IMR-90 (cell line): ENCODE measurements at regions not wholly inside any gene's neighbourhood (a gene's known extent, or its start where the extent isn't known, plus 50 kb on each side); places are given as distances from the start of the nearest gene placed in this dataset.

Experiments used
- ATAC-seq: fragments of 200-7000 bp; cut with Tn5 transposase; 2 replicates; pipeline ENCODE4 v1.9.1; 2020; ENCODE audit warnings: low read depth, mild to moderate bottlenecking, moderate library complexity
- BruUV-seq: library from RNA; stranded (reverse); fragments of 400-500 nt; replicated peaks from 2 replicates; lab custom pipeline; 2021; lab: Mats Ljungman, UMichigan
- CTCF ChIA-PET: fragments of 300-600 bp; formaldehyde crosslinking; extraction: SDS; loops from one replicate; lab custom pipeline; 2021; ENCODE audit warnings: antibody characterized with exemption; lab: Yijun Ruan, JAX
- POLR2A ChIA-PET: fragments of 300-600 bp; sonication (Branson Sonifier 250); formaldehyde crosslinking; loops from one replicate; lab custom pipeline; 2022; ENCODE audit warnings: antibody characterized with exemption; ENCODE audit not compliant: unreplicated experiment; lab: Charles Lee
- DNase-seq: peaks from one replicate; pipeline ENCODE4 v3.0.0; 2013
- H2AFZ ChIP-seq: replicated peaks from 2 replicates; pipeline ENCODE3; 2013; ENCODE audit warnings: low read length, mild to moderate bottlenecking; ENCODE audit not compliant: poor library complexity
- H2AK5ac ChIP-seq: 2 replicates; pipeline ENCODE4 v1.6.1; 2013; ENCODE audit warnings: low read depth, low read length, inconsistent platforms
- H2AK9ac ChIP-seq: replicated peaks from 2 replicates; pipeline ENCODE3; 2013; ENCODE audit warnings: mild to moderate bottlenecking, low read depth, low read length, moderate library complexity; ENCODE audit not compliant: poor library complexity
- H2BK120ac ChIP-seq: 2 replicates; pipeline ENCODE4 v1.6.1; 2013; ENCODE audit warnings: low read depth, low read length, inconsistent platforms
- H2BK15ac ChIP-seq: 3 replicates; pipeline ENCODE4 v1.6.1; 2013; ENCODE audit warnings: low read depth, low read length, inconsistent platforms
- H2BK20ac ChIP-seq: 2 replicates; pipeline ENCODE4 v1.6.1; 2013; ENCODE audit warnings: low read depth, mild to moderate bottlenecking, inconsistent platforms, low read length, moderate library complexity
- H2BK5ac ChIP-seq: 2 replicates; pipeline ENCODE4 v1.6.1; 2013; ENCODE audit warnings: mild to moderate bottlenecking, low read depth, low read length, inconsistent platforms; ENCODE audit not compliant: poor library complexity, severe bottlenecking
- H3K14ac ChIP-seq: replicated peaks from 2 replicates; pipeline ENCODE4 v1.6.1; 2013; ENCODE audit warnings: low read depth, low read length, inconsistent platforms
- H3K18ac ChIP-seq: 2 replicates; pipeline ENCODE4 v1.6.1; 2013; ENCODE audit warnings: low read depth, low read length, control low read depth
- H3K23ac ChIP-seq: 2 replicates; pipeline ENCODE4 v1.6.1; 2013; ENCODE audit warnings: low read depth, low read length, inconsistent platforms
- H3K27ac ChIP-seq: 2 replicates; pipeline ENCODE4 v1.5.1; 2013; ENCODE audit warnings: mild to moderate bottlenecking, control low read depth, low read length; ENCODE audit not compliant: insufficient read depth
- H3K27me3 ChIP-seq: 2 replicates; pipeline ENCODE4 v1.6.1; 2013; ENCODE audit warnings: low read length; ENCODE audit not compliant: control insufficient read depth, insufficient read depth
- H3K36me3 ChIP-seq: 2 replicates; pipeline ENCODE4 v1.6.1; 2013; ENCODE audit warnings: low read length, mixed read lengths; ENCODE audit not compliant: control insufficient read depth, insufficient read depth
- H3K4ac ChIP-seq: 2 replicates; pipeline ENCODE4 v1.6.1; 2013; ENCODE audit warnings: low read depth, low read length, inconsistent platforms
- H3K4me1 ChIP-seq: 2 replicates; pipeline ENCODE4 v1.6.1; 2013; ENCODE audit warnings: low read length, mixed read lengths; ENCODE audit not compliant: control insufficient read depth, insufficient read depth
- H3K4me2 ChIP-seq: 2 replicates; pipeline ENCODE4 v1.6.1; 2013; ENCODE audit warnings: low read depth, mild to moderate bottlenecking, control low read depth, low read length, moderate library complexity
- H3K4me3 ChIP-seq: 2 replicates; pipeline ENCODE4 v1.5.1; 2013; ENCODE audit warnings: low read depth, mild to moderate bottlenecking, control low read depth, low read length, moderate library complexity; ENCODE audit not compliant: insufficient read depth
- H3K56ac ChIP-seq: 2 replicates; pipeline ENCODE4 v1.6.1; 2013; ENCODE audit warnings: low read length, inconsistent platforms; ENCODE audit not compliant: insufficient read depth; ENCODE audit errors: extremely low read depth
- H3K79me1 ChIP-seq, 2 experiments: 2 replicates each; pipeline ENCODE4 v1.6.1; 2013; ENCODE audit warnings: low read length in 2 of 2, inconsistent platforms in 1 of 2, low read depth in 1 of 2
- H3K9ac ChIP-seq: 2 replicates; pipeline ENCODE4 v1.6.1; 2013; ENCODE audit warnings: low read depth, low read length, control low read depth
- H3K9me1 ChIP-seq: 2 replicates; pipeline ENCODE4 v1.6.1; 2013; ENCODE audit warnings: low read length, inconsistent platforms; ENCODE audit not compliant: insufficient read depth
- H3K9me3 ChIP-seq: 2 replicates; pipeline ENCODE4 v1.6.1; 2013; ENCODE audit warnings: low read length; ENCODE audit not compliant: control insufficient read depth, insufficient read depth
- H4K20me1 ChIP-seq: 2 replicates; pipeline ENCODE4 v1.6.1; 2013; ENCODE audit warnings: low read length, inconsistent platforms; ENCODE audit not compliant: insufficient read depth
- H4K5ac ChIP-seq: 2 replicates; pipeline ENCODE4 v1.6.1; 2013; ENCODE audit warnings: mild to moderate bottlenecking, low read depth, low read length, control low read depth
- H4K8ac ChIP-seq, 2 experiments: 2 replicates each; pipeline ENCODE4 v1.6.1; 2013; ENCODE audit warnings: low read depth in 2 of 2, low read length in 2 of 2, control low read depth in 1 of 2, inconsistent platforms in 1 of 2
- H4K91ac ChIP-seq: 2 replicates; pipeline ENCODE4 v1.6.1; 2013; ENCODE audit warnings: low read depth, low read length, inconsistent platforms; ENCODE audit not compliant: insufficient read depth
- CHD1 ChIP-seq: IDR thresholded peaks from 2 replicates; pipeline ENCODE4 v1.6.1; 2012; ENCODE audit warnings: low read depth, low read length, improper control_type of control experiment
- POLR2A ChIP-seq: IDR thresholded peaks from 2 replicates; pipeline ENCODE4 v1.6.1; 2012; ENCODE audit warnings: mild to moderate bottlenecking, low read depth, low read length
- RAD21 ChIP-seq: IDR thresholded peaks from 2 replicates; pipeline ENCODE4 v1.6.1; 2012; ENCODE audit warnings: low read length, improper control_type of control experiment
- RFX5 ChIP-seq: IDR thresholded peaks from 2 replicates; pipeline ENCODE4 v1.8.0; 2012; ENCODE audit warnings: low read depth, mild to moderate bottlenecking, low read length, moderate library complexity
- SMC3 ChIP-seq: fragments of 150-350 bp; IDR thresholded peaks from 2 replicates; pipeline ENCODE4 v1.6.1; 2016; ENCODE audit warnings: low read depth, mild to moderate bottlenecking, antibody characterized with exemption, low read length, moderate library complexity
- WGBS, 2 experiments: methylation state at CpG; one replicate each; pipeline versions ENCODE4 v1.1.5 to v1.1.7; 2013; ENCODE audit warnings: missing lambda C conversion rate in 2 of 2; ENCODE audit not compliant: insufficient read length in 1 of 2; ENCODE audit errors: extremely low coverage in 2 of 2; 5-methylcytosine and 5-hydroxymethylcytosine counted together
- dilution Hi-C: fragments of 300-500 bp; cut with HindIII; formaldehyde crosslinking; loops from one replicate; pipeline ENCODE4 v1.14.3; 2018; ENCODE audit warnings: low sequenced_read_pairs; ENCODE audit not compliant: unreplicated experiment
- in situ Hi-C: fragments of 300-500 bp; cut with MboI; formaldehyde crosslinking; loops from 3 replicates; pipeline ENCODE4 v1.14.3; 2019; ENCODE audit warnings: low sequenced_read_pairs, inconsistent platforms, mixed read lengths
- intact Hi-C: fragments of 100-400 bp; cut with micrococcal nuclease; formaldehyde crosslinking; loops from 2 replicates; pipeline ENCODE4 v1.10.0; 2022
- TF ChIP-seq, protein P1 (sequence below): fragments of 150-350 bp; IDR thresholded peaks from 2 replicates; pipeline ENCODE4 v1.6.1; 2017; ENCODE audit warnings: mild to moderate bottlenecking, antibody characterized with exemption, low read length, low read depth
- TF ChIP-seq, protein P2 (sequence below): conservative IDR thresholded peaks from 2 replicates; pipeline ENCODE4 v1.5.1; 2012; ENCODE audit warnings: mild to moderate bottlenecking, low read depth, low read length, improper control_type of control experiment
- TF ChIP-seq, protein P3 (sequence below): fragments of 150-350 bp; IDR thresholded peaks from 2 replicates; pipeline ENCODE4 v1.6.1; 2016; ENCODE audit warnings: low read depth, mild to moderate bottlenecking, low read length, moderate library complexity, borderline replicate concordance

DNA sequence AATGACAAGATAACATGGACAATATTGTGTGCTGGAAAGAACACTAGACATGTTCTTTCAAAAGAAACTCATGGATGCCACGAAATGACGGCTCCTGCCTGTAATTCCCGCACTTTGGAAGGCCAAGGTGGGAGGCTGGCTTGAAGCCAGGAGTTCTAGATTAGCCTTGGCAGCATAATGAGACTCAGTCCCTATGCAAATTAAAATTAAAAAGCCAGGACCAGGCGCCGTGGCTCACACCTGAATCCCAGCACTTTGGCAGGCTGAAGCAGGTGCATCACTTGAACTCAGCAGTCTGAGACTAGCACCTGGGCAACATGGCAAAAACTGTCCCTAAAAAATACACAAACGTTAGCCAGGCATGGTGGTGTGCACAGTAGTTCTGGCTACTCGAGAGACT, 814.2 kb downstream of the BRINP1 start:
- WGBS, 2 experiments = no CpG with 5 or more reads among the region's 7 CpGs

More for the DNA sequence above, 814.2 kb downstream of the BRINP1 start:
- TF ChIP-seq, protein P1, sequence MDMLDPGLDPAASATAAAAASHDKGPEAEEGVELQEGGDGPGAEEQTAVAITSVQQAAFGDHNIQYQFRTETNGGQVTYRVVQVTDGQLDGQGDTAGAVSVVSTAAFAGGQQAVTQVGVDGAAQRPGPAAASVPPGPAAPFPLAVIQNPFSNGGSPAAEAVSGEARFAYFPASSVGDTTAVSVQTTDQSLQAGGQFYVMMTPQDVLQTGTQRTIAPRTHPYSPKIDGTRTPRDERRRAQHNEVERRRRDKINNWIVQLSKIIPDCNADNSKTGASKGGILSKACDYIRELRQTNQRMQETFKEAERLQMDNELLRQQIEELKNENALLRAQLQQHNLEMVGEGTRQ = no peak
- TF ChIP-seq, protein P2, sequence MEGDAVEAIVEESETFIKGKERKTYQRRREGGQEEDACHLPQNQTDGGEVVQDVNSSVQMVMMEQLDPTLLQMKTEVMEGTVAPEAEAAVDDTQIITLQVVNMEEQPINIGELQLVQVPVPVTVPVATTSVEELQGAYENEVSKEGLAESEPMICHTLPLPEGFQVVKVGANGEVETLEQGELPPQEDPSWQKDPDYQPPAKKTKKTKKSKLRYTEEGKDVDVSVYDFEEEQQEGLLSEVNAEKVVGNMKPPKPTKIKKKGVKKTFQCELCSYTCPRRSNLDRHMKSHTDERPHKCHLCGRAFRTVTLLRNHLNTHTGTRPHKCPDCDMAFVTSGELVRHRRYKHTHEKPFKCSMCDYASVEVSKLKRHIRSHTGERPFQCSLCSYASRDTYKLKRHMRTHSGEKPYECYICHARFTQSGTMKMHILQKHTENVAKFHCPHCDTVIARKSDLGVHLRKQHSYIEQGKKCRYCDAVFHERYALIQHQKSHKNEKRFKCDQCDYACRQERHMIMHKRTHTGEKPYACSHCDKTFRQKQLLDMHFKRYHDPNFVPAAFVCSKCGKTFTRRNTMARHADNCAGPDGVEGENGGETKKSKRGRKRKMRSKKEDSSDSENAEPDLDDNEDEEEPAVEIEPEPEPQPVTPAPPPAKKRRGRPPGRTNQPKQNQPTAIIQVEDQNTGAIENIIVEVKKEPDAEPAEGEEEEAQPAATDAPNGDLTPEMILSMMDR = no peak
- no peak for TF ChIP-seq CHD1
- no peak for TF ChIP-seq RFX5
- TF ChIP-seq SMC3 = no peak
- no peak for TF ChIP-seq POLR2A
- no peak for TF ChIP-seq RAD21
- TF ChIP-seq, protein P3, sequence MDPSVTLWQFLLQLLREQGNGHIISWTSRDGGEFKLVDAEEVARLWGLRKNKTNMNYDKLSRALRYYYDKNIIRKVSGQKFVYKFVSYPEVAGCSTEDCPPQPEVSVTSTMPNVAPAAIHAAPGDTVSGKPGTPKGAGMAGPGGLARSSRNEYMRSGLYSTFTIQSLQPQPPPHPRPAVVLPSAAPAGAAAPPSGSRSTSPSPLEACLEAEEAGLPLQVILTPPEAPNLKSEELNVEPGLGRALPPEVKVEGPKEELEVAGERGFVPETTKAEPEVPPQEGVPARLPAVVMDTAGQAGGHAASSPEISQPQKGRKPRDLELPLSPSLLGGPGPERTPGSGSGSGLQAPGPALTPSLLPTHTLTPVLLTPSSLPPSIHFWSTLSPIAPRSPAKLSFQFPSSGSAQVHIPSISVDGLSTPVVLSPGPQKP = no peak
- Histone ChIP-seq H3K18ac (no peak overlapping the region), H2BK5ac (no peak overlapping the region), H3K23ac (no peak overlapping the region), H3K9me3 (peaks cover 8% of the 10 kb centered on the region; the same call in 1 of the 2 replicates), H3K79me1 (no peaks in the 10 kb centered on the region), H2AK5ac (no peak overlapping the region), H2AK9ac (no peak overlapping the region), H4K20me1 (no peaks in the 10 kb centered on the region), H4K5ac (no peak overlapping the region), H3K9me1 (no peaks in the 10 kb centered on the region), H3K36me3 (no peaks in the 10 kb centered on the region), H3K4me3 (no peak overlapping the region), H3K27me3 (no peaks in the 10 kb centered on the region), H3K27ac (no peak overlapping the region), H3K4me2 (no peak overlapping the region), H2BK20ac (no peak overlapping the region), H4K91ac (no peak overlapping the region), H2BK120ac (no peak overlapping the region), H3K14ac (no peak overlapping the region), H4K8ac (no peak overlapping the region), H2BK15ac (no peak overlapping the region), H2AFZ (no peak overlapping the region), H3K56ac (no peak overlapping the region), H3K4ac (no peak overlapping the region), H3K9ac (no peak overlapping the region), H3K4me1 (no peaks in the 10 kb centered on the region)
- DNase-seq (no peak), ATAC-seq (no peak)
- intact Hi-C loops = no loop called here
- in situ Hi-C loops = no loop called here
- BruUV-seq = no TSS peak
- CTCF ChIA-PET = no interaction called here
- dilution Hi-C loops = no loop called here
- POLR2A ChIA-PET = no interaction called here
